Esophagus squamous epithelium (tissue), 5 donors: ENCODE measurements at regions not wholly inside any gene's neighbourhood (a gene's known extent, or its start where the extent isn't known, plus 50 kb on each side); places are given as distances from the start of the nearest gene placed in this dataset.

Source experiments
- DNase-seq: peaks from one replicate; lab custom pipeline; 2025; lab: John Stamatoyannopoulos, UW
- H3K27ac ChIP-seq, 4 donors: fragments of 200-600 bp; sonication (generic); one replicate each; pipeline ENCODE4 v1.5.1; 2016 to 2019; ENCODE audit warnings: mild to moderate bottlenecking in 1 of 4
- H3K27me3 ChIP-seq, 4 donors: fragments of 200-600 bp; sonication (generic); 1 replicate in 3 of 4; 2 replicates in 1 of 4; pipeline versions ENCODE4 v1.5.1 to v1.6.0; 2017 to 2021; ENCODE audit warnings: antibody characterized with exemption in 1 of 4
- H3K36me3 ChIP-seq, 3 donors: fragments of 200-600 bp; sonication (generic); one replicate each; pipeline ENCODE4 v1.5.1; 2016 to 2019
- H3K4me1 ChIP-seq, 3 donors: fragments of 200-600 bp; sonication (generic); one replicate each; pipeline ENCODE4 v1.5.1; 2017 to 2019
- H3K4me3 ChIP-seq, 4 donors: fragments of 200-600 bp; sonication (generic); 1 replicate in 3 of 4; 2 replicates in 1 of 4; pipeline ENCODE4 v1.5.1; 2016 to 2019; ENCODE audit warnings: mild to moderate bottlenecking in 2 of 4, moderate library complexity in 1 of 4
- H3K9me3 ChIP-seq, 3 donors: fragments of 200-600 bp; sonication (generic); one replicate each; pipeline ENCODE4 v1.5.1; 2016 to 2019
- CTCF ChIP-seq, 6 experiments: fragments of 450-650 bp in 4 of 6; fragments of 200-600 bp in 2 of 6; sonication (generic) in 2 of 6; IDR thresholded peaks; one replicate each; pipeline ENCODE4 v1.5.1; 2016 to 2019; ENCODE audit warnings: antibody characterized with exemption in 6 of 6, mild to moderate bottlenecking in 4 of 6, moderate library complexity in 4 of 6
- POLR2A ChIP-seq, 4 donors: fragments of 450-650 bp; IDR thresholded peaks; one replicate each; pipeline ENCODE4 v1.6.1; 2017; ENCODE audit warnings: antibody characterized with exemption in 4 of 4, mild to moderate bottlenecking in 4 of 4, moderate library complexity in 3 of 4
- WGBS, 2 donors: methylation state at CpG; one replicate each; pipeline ENCODE4 v1.1.5; 2018; 5-methylcytosine and 5-hydroxymethylcytosine counted together
- intact Hi-C: fragments of 100-400 bp; cut with DNase I; formaldehyde crosslinking; loops from one replicate; pipeline ENCODE4 v1.15.0; 2022
- donor health status: DM: yes; HTN: yes; CAD: no.

GRCh38 chr12:91690531-91690930 is 455.1 kb downstream of the BTG1 start:
- no peaks in the 10 kb centered on the region for H3K36me3 ChIP-seq
- H3K27me3 ChIP-seq, result no peaks in the 10 kb centered on the region
- WGBS, 2 donors, result 86 to 96% methylated on average over 4 of the region's 4 CpGs
- intact Hi-C loops, result no loop called here
- DNase-seq, result no peak
- no peak overlapping the region for H3K4me3 ChIP-seq
- H3K9me3 ChIP-seq, result no peaks in the 10 kb centered on the region
- no peak overlapping the region for H3K27ac ChIP-seq
- TF ChIP-seq POLR2A (IDR thresholded peaks at IDR 0.05) (no peak), CTCF (IDR thresholded peaks at IDR 0.05) (no peak)
- H3K4me1 ChIP-seq, result no peaks in the 10 kb centered on the region

GRCh38 chr12:91687052-91688017 is 458.3 kb downstream of the BTG1 start:
- intact Hi-C loops, result no loop called here

GRCh38 chr12:91685917-91686316 is 459.7 kb downstream of the BTG1 start:
- TF ChIP-seq POLR2A (IDR thresholded peaks at IDR 0.05), result no peak
- no peak for TF ChIP-seq CTCF (IDR thresholded peaks at IDR 0.05)
- H3K27ac ChIP-seq, result no peak overlapping the region
- intact Hi-C loops, result no loop called here
- no peaks in the 10 kb centered on the region for H3K4me1 ChIP-seq
- H3K4me3 ChIP-seq, result no peak overlapping the region
- 32% methylated on average over 2 of the region's 2 CpGs for WGBS, 2 donors
- H3K9me3 ChIP-seq, result no peaks in the 10 kb centered on the region
- H3K36me3 ChIP-seq, result no peaks in the 10 kb centered on the region
- DNase-seq, result no peak
- H3K27me3 ChIP-seq, result no peaks in the 10 kb centered on the region

More at GRCh38 chr12:91687052-91688017, 458.3 kb downstream of the BTG1 start:
- H3K27ac ChIP-seq, result no peak overlapping the region
- DNase-seq, result no peak
- no peaks in the 10 kb centered on the region for H3K9me3 ChIP-seq
- WGBS, 2 donors, result 48 to 55% methylated on average over 3 of the region's 3 CpGs
- TF ChIP-seq POLR2A (IDR thresholded peaks at IDR 0.05) (no peak), CTCF (IDR thresholded peaks at IDR 0.05) (no peak)
- H3K36me3 ChIP-seq, result no peaks in the 10 kb centered on the region
- no peaks in the 10 kb centered on the region for H3K27me3 ChIP-seq
- H3K4me1 ChIP-seq, result no peaks in the 10 kb centered on the region
- H3K4me3 ChIP-seq, result no peak overlapping the region

GRCh38 chr12:91681751-91682150 is 463.9 kb downstream of the BTG1 start:
- Histone ChIP-seq H3K36me3 (no peaks in the 10 kb centered on the region), H3K27me3 (no peaks in the 10 kb centered on the region), H3K9me3 (no peaks in the 10 kb centered on the region), H3K27ac (no peak overlapping the region), H3K4me1 (no peaks in the 10 kb centered on the region), H3K4me3 (no peak overlapping the region)
- no peak for TF ChIP-seq POLR2A (IDR thresholded peaks at IDR 0.05)
- TF ChIP-seq CTCF (IDR thresholded peaks at IDR 0.05), result no peak
- intact Hi-C loops, result no loop called here
- 70 to 95% methylated on average over 2 to 4 of the region's 11 CpGs for WGBS, 2 donors
- no peak for DNase-seq

- H3K9me3 ChIP-seq, result no peaks in the 10 kb centered on the region
- no peak for TF ChIP-seq POLR2A (IDR thresholded peaks at IDR 0.05)
These were observed 464.8 kb downstream of the BTG1 start for GRCh38 chr12:91680864-91681263.

More at GRCh38 chr12:91680864-91681263, 464.8 kb downstream of the BTG1 start:
- intact Hi-C loops, result no loop called here
- no peaks in the 10 kb centered on the region for H3K27me3 ChIP-seq
- no peak overlapping the region for H3K27ac ChIP-seq
- no peaks in the 10 kb centered on the region for H3K36me3 ChIP-seq
- H3K4me1 ChIP-seq, result no peaks in the 10 kb centered on the region
- WGBS, 2 donors, result 75 to 79% methylated on average over 2 of the region's 2 CpGs
- H3K4me3 ChIP-seq, result no peak overlapping the region
- DNase-seq, result no peak
